ENCODE measurements at regions not wholly inside any gene's neighbourhood (a gene's known extent, or its start where the extent isn't known, plus 50 kb on each side); places are given as distances from the start of the nearest gene placed in this dataset.

- TF ChIP-seq SIX5 (IDR thresholded peaks at IDR 0.05; ENCODE audit: low read depth, low read length) (no peak), CTCF (IDR thresholded peaks at IDR 0.05; ENCODE audit: control extremely low read depth in 1 of 3, insufficient read depth in 1 of 3, low read depth in 1 of 3, low read length in 3 of 3) (no peak), RFX5 (IDR thresholded peaks at IDR 0.05; ENCODE audit: borderline replicate concordance, low read depth, low read length) (no peak), CREB1 (IDR thresholded peaks at IDR 0.05) (no peak), RAD21 (IDR thresholded peaks at IDR 0.05 in 1 of 2, conservative IDR thresholded peaks at IDR 0.05 in 1 of 2; ENCODE audit: low read depth in 2 of 2, low read length in 2 of 2) (no peak), POLR2AphosphoS5 (IDR thresholded peaks at IDR 0.05; ENCODE audit: low read depth, low read length) (no peak), SUZ12 (IDR thresholded peaks at IDR 0.05; ENCODE audit: low read length) (no peak), SP1 (IDR thresholded peaks at IDR 0.05; ENCODE audit: low read depth, low read length) (no peak), POLR2A (IDR thresholded peaks at IDR 0.05; ENCODE audit: control extremely low read depth in 1 of 2, low read depth in 2 of 2, low read length in 2 of 2) (no peak)
Observed at GRCh38 chr4:124945422-124945821, 232.9 kb upstream of the ANKRD50 start.

Data from H1 (cell line).